ENCODE measurements at regions not wholly inside any gene's neighbourhood (a gene's known extent, or its start where the extent isn't known, plus 50 kb on each side); places are given as distances from the start of the nearest gene placed in this dataset.

- no peak for TF ChIP-seq POLR2A (IDR thresholded peaks at IDR 0.05; ENCODE audit: low read length)
- no peak for TF ChIP-seq GATA1 (IDR thresholded peaks at IDR 0.05; ENCODE audit: low read depth, low read length)
These were observed 135.0 kb downstream of the CEBPB start for GRCh38 chr20:50325651-50326050.
